ENCODE measurements at regions not wholly inside any gene's neighbourhood (a gene's known extent, or its start where the extent isn't known, plus 50 kb on each side); places are given as distances from the start of the nearest gene placed in this dataset.

DNA sequence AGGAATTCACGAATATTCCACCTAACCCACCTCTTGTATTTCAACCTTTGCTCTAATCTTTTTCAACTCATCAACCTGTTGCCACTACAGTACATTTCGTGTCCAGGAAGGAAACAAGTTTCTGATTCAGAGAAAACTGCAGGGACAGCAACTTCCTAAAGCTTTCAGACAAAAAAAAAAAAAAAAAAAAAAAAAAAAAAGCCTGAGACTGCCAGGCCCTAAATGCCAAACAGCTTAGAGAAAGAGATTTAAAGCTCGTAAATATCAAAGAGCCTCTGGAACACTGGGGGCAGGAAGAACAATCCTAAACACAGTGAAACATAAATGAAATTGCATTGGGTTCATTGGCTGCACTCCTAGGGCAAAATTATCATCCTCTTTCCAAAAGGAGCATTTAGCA lies 411.2 kb upstream of the SPTLC3 start:
- DNase-seq = no peak

DNA sequence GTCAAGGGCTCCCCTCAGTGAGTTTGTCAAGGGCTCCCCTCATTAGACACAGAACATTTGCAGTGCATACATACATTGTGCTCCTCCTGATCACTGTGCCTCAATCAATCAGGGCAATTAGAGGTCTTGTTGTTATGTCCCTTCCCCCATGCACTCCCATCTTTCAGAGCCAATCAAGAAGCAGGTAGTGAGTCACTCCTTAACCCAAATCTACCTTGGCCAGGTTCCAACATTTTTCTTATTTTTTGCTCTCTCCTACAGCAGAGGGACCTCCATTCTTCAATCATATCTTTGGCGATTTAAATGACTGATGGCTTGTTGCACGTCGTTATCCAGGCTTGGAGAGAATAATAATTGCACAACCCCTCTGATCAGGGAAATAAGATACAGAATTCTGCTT lies 409.9 kb upstream of the SPTLC3 start:
- no peak for DNase-seq

- no peak for DNase-seq
Observed at GRCh38 chr20:12599494-12599893, 409.3 kb upstream of the SPTLC3 start.

DNA sequence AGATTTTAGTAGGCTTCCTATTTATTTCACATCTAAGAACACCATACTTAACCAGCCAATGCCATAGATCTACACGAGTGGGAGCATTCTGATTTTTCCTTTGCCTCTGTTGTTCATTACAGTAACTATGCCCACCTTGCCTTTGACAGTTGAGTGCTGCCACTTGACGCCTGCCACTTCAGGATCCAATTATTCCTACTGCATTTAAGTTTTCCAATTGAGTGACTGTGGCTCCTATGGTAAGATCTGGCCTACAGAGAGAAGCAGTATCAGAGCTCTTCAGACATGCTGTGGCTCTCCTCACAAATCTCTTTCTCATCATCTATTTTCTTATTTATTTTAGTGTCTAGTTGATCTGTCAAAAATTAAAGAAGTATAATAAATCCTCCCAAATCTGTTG lies 403.0 kb upstream of the SPTLC3 start:
- no peak for DNase-seq

DNA sequence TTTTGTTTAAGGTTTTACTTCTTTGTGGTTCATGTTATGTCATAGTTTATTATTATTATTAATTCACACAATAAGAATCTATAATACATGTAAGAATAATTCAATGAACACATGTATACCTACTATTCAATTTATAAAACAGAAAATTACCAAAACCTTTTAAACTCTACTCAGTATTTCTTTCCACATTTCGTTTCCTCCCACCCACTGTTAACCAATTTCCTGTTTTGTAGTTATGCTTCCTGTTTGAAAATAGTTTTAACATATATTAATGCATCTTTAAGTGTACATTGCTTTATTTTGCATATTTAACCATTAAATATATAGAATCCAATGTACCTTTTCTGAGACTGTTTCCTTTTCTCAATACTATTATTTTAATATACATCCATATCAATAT lies 397.9 kb upstream of the SPTLC3 start:
- no peak for DNase-seq

- DNase-seq = no peak
Observed at GRCh38 chr20:12614764-12615163, 394.0 kb upstream of the SPTLC3 start.

GRCh38 chr20:12617076-12617475 lies 391.7 kb upstream of the SPTLC3 start:
- DNase-seq = no peak

- DNase-seq = no peak
Observed at GRCh38 chr20:12623870-12624269, 384.9 kb upstream of the SPTLC3 start.

GRCh38 chr20:12627485-12627884 lies 381.3 kb upstream of the SPTLC3 start:
- no peak for DNase-seq

DNA sequence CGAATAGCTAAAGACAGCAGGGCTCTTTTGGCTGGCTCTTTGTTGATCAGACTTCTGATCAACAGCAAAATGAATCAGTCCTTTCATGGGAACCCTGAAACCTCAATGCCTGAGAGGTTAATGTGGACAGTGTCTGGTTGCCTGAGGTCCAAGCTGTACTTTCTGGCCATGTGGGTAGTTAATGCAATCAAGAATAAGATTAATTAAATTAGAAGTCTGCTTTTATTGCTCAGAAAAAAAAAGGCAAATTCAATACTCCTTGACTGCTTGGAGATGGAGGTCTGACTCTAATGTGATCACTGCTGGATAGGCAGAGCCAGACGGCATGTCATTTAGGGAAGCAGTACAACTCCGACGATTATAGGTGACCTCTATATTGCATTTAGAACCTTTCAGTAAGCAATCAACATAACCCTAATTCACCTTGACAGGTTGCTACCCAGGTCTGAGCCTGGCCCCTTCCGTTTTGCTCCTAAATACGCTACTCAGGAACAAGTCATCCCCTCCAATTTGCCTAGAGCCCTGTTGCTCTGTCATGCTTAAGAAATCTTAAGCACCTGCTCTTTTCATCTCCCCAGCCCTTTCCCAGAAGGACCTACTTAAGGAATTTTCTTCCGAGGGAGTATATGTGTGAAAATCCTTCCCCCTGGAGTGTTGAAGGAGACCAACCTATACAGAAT lies 370.0 kb upstream of the SPTLC3 start:
- DNase-seq = peak; percentile 43

- no peak for DNase-seq
Observed at GRCh38 chr20:12640251-12640650, 368.5 kb upstream of the SPTLC3 start.

GRCh38 chr20:12641619-12642018 lies 367.2 kb upstream of the SPTLC3 start:
- no peak for DNase-seq

DNA sequence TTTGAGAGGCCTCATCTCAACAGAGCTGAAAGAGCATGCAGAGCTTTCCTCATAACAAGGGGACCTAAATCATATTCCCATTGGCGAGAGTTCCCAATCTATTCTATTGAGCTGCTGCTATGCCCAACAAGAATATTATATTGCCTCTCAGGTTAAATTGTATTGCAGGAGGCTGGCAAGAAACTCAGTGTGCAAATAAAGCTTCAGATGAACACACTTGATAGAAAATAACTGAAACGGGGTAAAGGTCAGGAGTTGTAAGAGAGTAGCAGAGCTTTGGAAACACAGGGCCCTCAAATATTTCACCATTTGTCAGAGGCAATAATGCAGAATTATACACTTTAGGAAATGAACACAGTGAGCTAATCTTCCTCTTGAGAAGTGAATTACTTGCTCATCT lies 364.3 kb upstream of the SPTLC3 start:
- no peak for DNase-seq

DNA sequence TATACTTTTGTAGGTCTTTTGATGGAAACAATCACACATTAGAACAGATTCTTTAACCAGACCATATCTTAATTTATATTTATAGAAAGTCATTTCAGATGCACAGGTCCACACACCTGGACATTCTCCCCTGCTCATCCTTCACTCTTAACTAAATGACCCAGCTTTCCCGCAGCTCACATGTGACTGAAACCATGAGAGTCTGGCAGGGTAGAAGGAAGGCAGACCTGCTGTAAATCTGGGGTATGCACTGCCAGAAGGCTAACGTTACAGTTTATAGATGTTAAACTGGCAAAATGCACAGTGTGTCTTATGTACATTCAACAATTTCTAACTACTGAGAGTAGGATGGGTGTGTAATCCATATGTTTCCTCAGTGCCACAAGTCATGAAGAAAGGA lies 359.5 kb upstream of the SPTLC3 start:
- no peak for DNase-seq

GRCh38 chr20:12653642-12654041 lies 355.1 kb upstream of the SPTLC3 start:
- DNase-seq = no peak

- DNase-seq = no peak
Observed at GRCh38 chr20:12659942-12660341, 348.8 kb upstream of the SPTLC3 start.

- DNase-seq = no peak
Observed at GRCh38 chr20:12660918-12661317, 347.9 kb upstream of the SPTLC3 start.

DNA sequence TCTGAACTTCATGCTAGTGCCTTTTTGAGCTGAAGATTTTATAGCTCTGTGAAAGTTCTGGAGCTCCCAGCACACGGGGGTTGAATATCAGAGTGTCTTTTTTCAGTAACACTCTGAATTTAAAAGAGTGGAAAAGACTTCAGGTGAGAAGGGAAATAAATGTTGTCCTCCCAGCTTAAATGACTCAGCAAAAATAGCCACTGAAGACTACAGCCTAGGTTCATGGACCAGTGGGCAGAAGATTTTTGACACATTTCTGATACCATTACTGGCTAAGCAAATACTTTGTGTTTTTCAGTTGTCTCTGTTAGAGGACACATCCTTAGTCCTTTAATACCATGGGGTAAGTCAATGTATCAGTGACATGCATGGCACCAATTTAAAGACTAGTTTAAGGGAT lies 338.5 kb upstream of the SPTLC3 start:
- DNase-seq = no peak

GRCh38 chr20:12673352-12673751 lies 335.4 kb upstream of the SPTLC3 start:
- no peak for DNase-seq

GRCh38 chr20:12677925-12678324 lies 330.8 kb upstream of the SPTLC3 start:
- no peak for DNase-seq

- DNase-seq = no peak
Observed at GRCh38 chr20:12679447-12679846, 329.3 kb upstream of the SPTLC3 start.

GRCh38 chr20:12682613-12683012 lies 326.2 kb upstream of the SPTLC3 start:
- no peak for DNase-seq

- DNase-seq = no peak
Observed at GRCh38 chr20:12687476-12687875, 321.3 kb upstream of the SPTLC3 start.

DNA sequence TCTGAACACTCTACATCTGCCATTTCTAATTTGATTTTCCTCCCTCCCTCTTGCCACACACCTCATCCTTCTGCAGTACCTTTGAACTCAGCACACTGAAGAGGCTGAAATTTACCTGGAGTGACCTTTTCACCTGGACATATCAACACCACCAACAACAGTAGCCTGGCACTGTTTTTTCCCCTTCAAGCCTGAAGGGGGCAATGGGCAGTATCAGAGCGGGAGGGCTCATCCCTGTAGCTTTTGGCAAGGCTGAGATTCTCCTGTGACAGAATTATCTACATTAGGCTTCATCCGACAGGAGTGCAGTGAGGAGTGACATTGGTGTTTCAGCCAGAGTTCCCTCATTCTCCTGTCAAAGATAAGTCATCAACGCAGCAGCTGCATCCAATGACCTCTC lies 312.8 kb upstream of the SPTLC3 start:
- DNase-seq = no peak

- no peak for DNase-seq
Observed at GRCh38 chr20:12698817-12699216, 310.0 kb upstream of the SPTLC3 start.

All from retina (tissue), 1 donor.